H9 (cell line): ENCODE measurements at regions not wholly inside any gene's neighbourhood (a gene's known extent, or its start where the extent isn't known, plus 50 kb on each side); places are given as distances from the start of the nearest gene placed in this dataset.
A peak's percentile ranks its signal among the peaks of the same experiment; 100 is the strongest.
"Not testable (repeated sequence)": the region's sequence is repeated elsewhere in the genome, so short reads cannot be mapped to it uniquely, and the experiment has no call there.

Experiments
- DNase-seq: peaks from one replicate; pipeline ENCODE4 v3.0.0-alpha.2; 2017
- H2AFZ ChIP-seq: one replicate; pipeline ENCODE4 v1.6.1; 2013; ENCODE audit warnings: mild to moderate bottlenecking, low read length, control low read depth, moderate library complexity
- H2AK5ac ChIP-seq: 2 replicates; pipeline ENCODE4 v1.6.1; 2013; ENCODE audit warnings: low read length, control low read depth, mixed read lengths; ENCODE audit not compliant: insufficient read length
- H2BK120ac ChIP-seq: one replicate; pipeline ENCODE4 v1.6.1; 2013; ENCODE audit warnings: low read depth, mild to moderate bottlenecking, low read length, control low read depth, inconsistent platforms; ENCODE audit not compliant: poor library complexity, severe bottlenecking
- H2BK12ac ChIP-seq: 2 replicates; pipeline ENCODE4 v1.6.1; 2013; ENCODE audit warnings: low read length, control low read depth, mixed read lengths, low read depth; ENCODE audit not compliant: insufficient read length
- H2BK15ac ChIP-seq: 2 replicates; pipeline ENCODE4 v1.6.1; 2013; ENCODE audit warnings: low read depth, low read length, control low read depth
- H2BK20ac ChIP-seq: one replicate; pipeline ENCODE4 v1.6.1; 2013; ENCODE audit warnings: low read depth, mild to moderate bottlenecking, low read length, control low read depth, inconsistent platforms; ENCODE audit not compliant: poor library complexity, severe bottlenecking
- H2BK5ac ChIP-seq: 2 replicates; pipeline ENCODE4 v1.6.1; 2013; ENCODE audit warnings: low read length, control low read depth, mixed read lengths; ENCODE audit not compliant: insufficient read length
- H3K14ac ChIP-seq: 2 replicates; pipeline ENCODE4 v1.6.1; 2013; ENCODE audit warnings: low read length, control low read depth; ENCODE audit not compliant: insufficient read depth
- H3K18ac ChIP-seq: 2 replicates; pipeline ENCODE4 v1.6.1; 2013; ENCODE audit warnings: low read depth, mild to moderate bottlenecking, mixed read lengths, low read length, control low read depth; ENCODE audit not compliant: insufficient read length
- H3K23ac ChIP-seq: 2 replicates; pipeline ENCODE4 v1.6.1; 2013; ENCODE audit warnings: low read length, control low read depth, mixed read lengths, low read depth; ENCODE audit not compliant: insufficient read length
- H3K23me2 ChIP-seq: 2 replicates; pipeline ENCODE4 v1.6.1; 2013; ENCODE audit warnings: low read depth, mild to moderate bottlenecking, mixed read lengths, low read length, control low read depth; ENCODE audit not compliant: insufficient read length, poor library complexity, severe bottlenecking
- H3K27ac ChIP-seq: 2 replicates; pipeline ENCODE4 v1.5.1; 2013; ENCODE audit warnings: low read length, control low read depth, mixed read lengths, low read depth; ENCODE audit not compliant: insufficient read length
- H3K27me3 ChIP-seq: 2 replicates; pipeline ENCODE4 v1.6.1; 2013; ENCODE audit warnings: low read length, control low read depth, inconsistent platforms; ENCODE audit not compliant: insufficient read depth
- H3K4ac ChIP-seq: 2 replicates; pipeline ENCODE4 v1.6.1; 2013; ENCODE audit warnings: low read depth, mild to moderate bottlenecking, control low read depth, inconsistent platforms, low read length, moderate library complexity
- H3K4me1 ChIP-seq: 2 replicates; pipeline ENCODE4 v1.6.1; 2013; ENCODE audit warnings: low read length, control low read depth, inconsistent platforms; ENCODE audit not compliant: insufficient read depth
- H3K4me2 ChIP-seq: 2 replicates; pipeline ENCODE4 v1.6.1; 2013; ENCODE audit warnings: low read length, control low read depth, mixed read lengths; ENCODE audit not compliant: insufficient read length, insufficient read depth
- H3K56ac ChIP-seq: 2 replicates; pipeline ENCODE4 v1.6.1; 2013; ENCODE audit warnings: low read depth, mild to moderate bottlenecking, mixed read lengths, low read length, control low read depth; ENCODE audit not compliant: insufficient read length
- H3K79me1 ChIP-seq: 2 replicates; pipeline ENCODE4 v1.6.1; 2013; ENCODE audit warnings: low read depth, mild to moderate bottlenecking, moderate library complexity, low read length, control low read depth, inconsistent platforms; ENCODE audit not compliant: insufficient read depth, poor library complexity, severe bottlenecking
- H3K79me2 ChIP-seq: 2 replicates; pipeline ENCODE4 v1.6.1; 2013; ENCODE audit warnings: low read length, control low read depth, inconsistent platforms; ENCODE audit not compliant: insufficient read depth
- H3K9ac ChIP-seq: 2 replicates; pipeline ENCODE4 v1.6.1; 2013; ENCODE audit warnings: low read length, control low read depth, mixed read lengths; ENCODE audit not compliant: insufficient read length; ENCODE audit errors: extremely low read depth
- H3K9me3 ChIP-seq: one replicate; pipeline ENCODE4 v1.6.1; 2013; ENCODE audit warnings: low read depth, low read length, inconsistent platforms; ENCODE audit not compliant: control insufficient read depth
- H3T11ph ChIP-seq: one replicate; pipeline ENCODE4 v1.6.1; 2013; ENCODE audit warnings: mild to moderate bottlenecking, low read length, control low read depth, inconsistent platforms
- H4K20me1 ChIP-seq: one replicate; pipeline ENCODE4 v1.6.1; 2013; ENCODE audit not compliant: control insufficient read depth, insufficient read length, insufficient read depth
- H4K5ac ChIP-seq: 2 replicates; pipeline ENCODE4 v1.6.1; 2013; ENCODE audit warnings: low read depth, mild to moderate bottlenecking, mixed read lengths, low read length, control low read depth; ENCODE audit not compliant: insufficient read length
- H4K8ac ChIP-seq: replicated peaks from 2 replicates; pipeline ENCODE4 v1.6.1; 2013; ENCODE audit warnings: low read length, control low read depth, mixed read lengths, low read depth; ENCODE audit not compliant: insufficient read length
- H4K91ac ChIP-seq: 2 replicates; pipeline ENCODE4 v1.6.1; 2013; ENCODE audit warnings: low read depth, mild to moderate bottlenecking, moderate library complexity, mixed read lengths, low read length, control low read depth; ENCODE audit not compliant: insufficient read length
- H3K27ac Mint-ChIP-seq, 3 experiments: 2 replicates in 2 of 3; 3 replicates in 1 of 3; pipeline ENCODE4 v1.8.0; 2020 to 2021; ENCODE audit warnings: mixed read lengths in 3 of 3, mild to moderate bottlenecking in 1 of 3, moderate library complexity in 1 of 3
- H3K27me3 Mint-ChIP-seq: 2 replicates; pipeline ENCODE4 v1.8.0; 2021; ENCODE audit warnings: low read depth, mild to moderate bottlenecking, moderate library complexity, mixed read lengths
- H3K36me3 Mint-ChIP-seq, 3 experiments: 2 replicates in 2 of 3; 3 replicates in 1 of 3; pipeline ENCODE4 v1.8.0; 2020 to 2021; ENCODE audit warnings: low read depth in 3 of 3, mixed read lengths in 3 of 3; ENCODE audit not compliant: insufficient read depth in 1 of 3
- H3K4me1 Mint-ChIP-seq, 2 experiments: 2 replicates each; pipeline ENCODE4 v1.8.0; 2020; ENCODE audit warnings: mixed read lengths in 2 of 2
- H3K4me3 Mint-ChIP-seq, 2 experiments: 2 replicates in 1 of 2; 3 replicates in 1 of 2; pipeline ENCODE4 v1.8.0; 2020 to 2021; ENCODE audit warnings: mild to moderate bottlenecking in 2 of 2, mixed read lengths in 2 of 2, moderate library complexity in 1 of 2
- H3K9me3 Mint-ChIP-seq, 2 experiments: 2 replicates in 1 of 2; 3 replicates in 1 of 2; pipeline ENCODE4 v1.8.0; 2020; ENCODE audit warnings: mild to moderate bottlenecking in 2 of 2, mixed read lengths in 2 of 2, moderate library complexity in 1 of 2
- CTCF ChIP-seq: fragments of 200-600 bp; sonication (generic); conservative IDR thresholded peaks from 3 replicates; pipeline ENCODE4 v1.8.0; 2021; ENCODE audit warnings: antibody characterized with exemption, mild to moderate bottlenecking
- WGBS: extraction: QIAGEN DNeasy Blood & Tissue Kit; methylation state at CpG from one replicate; pipeline ENCODE4 v1.1.7; 2013; ENCODE audit warnings: missing lambda C conversion rate, low lambda C conversion rate, mixed read lengths; ENCODE audit not compliant: insufficient read length; ENCODE audit errors: extremely low coverage; 5-methylcytosine and 5-hydroxymethylcytosine counted together

- no peaks in the 10 kb centered on the region for H3K9me3 ChIP-seq
- no peak for TF ChIP-seq CTCF
- Mint-ChIP-seq H3K9me3 (peaks cover 0 to 2% of the 10 kb centered on the region in 2 experiments; a peak in 3 of 5 replicates), H3K36me3 (no peaks in the 10 kb centered on the region; a peak in 1 of 7 replicates), H3K4me3 (peak overlapping the region; percentile 79 to 95), H3K27me3 (peaks cover 40% of the 10 kb centered on the region), H3K4me1 (peaks cover 21 to 24% of the 10 kb centered on the region in 2 experiments), H3K27ac (peak overlapping the region in 1 of 3 experiments; percentile 94; a peak in 4 of 7 replicates)
- no peak overlapping the region for H2AK5ac ChIP-seq
- no peaks in the 10 kb centered on the region for H3K79me2 ChIP-seq
- H3K27ac ChIP-seq = no peak overlapping the region
- peaks cover 12% of the 10 kb centered on the region for H3K23me2 ChIP-seq
- WGBS = no CpG with 5 or more reads among the region's 87 CpGs
- H2BK5ac ChIP-seq = no peak overlapping the region
- H4K20me1 ChIP-seq = no peaks in the 10 kb centered on the region
- DNase-seq = peak; percentile 87
- H3K4me2 ChIP-seq = peak overlapping the region; percentile 46
- no peak overlapping the region for H2BK15ac ChIP-seq
- H4K5ac ChIP-seq = no peak overlapping the region
- no peak overlapping the region for H2BK120ac ChIP-seq
- no peak overlapping the region for H3K9ac ChIP-seq
- H3K23ac ChIP-seq = no peak overlapping the region
- H3K4ac ChIP-seq = no peak overlapping the region
- no peak overlapping the region for H3T11ph ChIP-seq
- peak overlapping the region; percentile 27 for H3K18ac ChIP-seq
- no peak overlapping the region for H2AFZ ChIP-seq
- no peak overlapping the region for H4K91ac ChIP-seq
- H3K4me1 ChIP-seq = peaks cover 4% of the 10 kb centered on the region; the same call in 1 of the 2 replicates
- H2BK20ac ChIP-seq = no peak overlapping the region
- no peak overlapping the region for H4K8ac ChIP-seq
- H3K14ac ChIP-seq = peak overlapping the region; percentile 76; the same call in 1 of the 2 replicates
- H3K56ac ChIP-seq = no peak overlapping the region
- H3K27me3 ChIP-seq = no peaks in the 10 kb centered on the region
- no peak overlapping the region for H2BK12ac ChIP-seq
- no peaks in the 10 kb centered on the region for H3K79me1 ChIP-seq
These were observed 82.0 kb upstream of the HMGA2 start for GRCh38 chr12:65742018-65743010.

- H3K9ac ChIP-seq, H2AFZ ChIP-seq, H3K27me3 ChIP-seq, H4K5ac ChIP-seq, H4K8ac ChIP-seq, H3K14ac ChIP-seq, H4K91ac ChIP-seq, H3T11ph ChIP-seq, H2BK20ac ChIP-seq, H3K79me1 ChIP-seq, H3K27ac ChIP-seq, H3K56ac ChIP-seq, H2BK5ac ChIP-seq, H3K23ac ChIP-seq, H3K79me2 ChIP-seq, H3K4me3 Mint-ChIP-seq, H2AK5ac ChIP-seq, H3K36me3 Mint-ChIP-seq, H2BK12ac ChIP-seq, H2BK120ac ChIP-seq, H3K9me3 ChIP-seq, H3K9me3 Mint-ChIP-seq, H3K18ac ChIP-seq, DNase-seq, H3K4me1 ChIP-seq, H2BK15ac ChIP-seq, H3K27ac Mint-ChIP-seq, H3K4me2 ChIP-seq, H4K20me1 ChIP-seq, H3K4ac ChIP-seq: not testable (repeated sequence)
- Mint-ChIP-seq H3K27me3 (peaks cover 39% of the 10 kb centered on the region), H3K4me1 (peaks cover 15 to 17% of the 10 kb centered on the region in 2 experiments)
- peaks cover 12% of the 10 kb centered on the region for H3K23me2 ChIP-seq
- no CpG with 5 or more reads among the region's 30 CpGs for WGBS
These were observed 79.9 kb upstream of the HMGA2 start for GRCh38 chr12:65744236-65744840.
